GM12864 (cell line): ENCODE measurements at regions not wholly inside any gene's neighbourhood (a gene's known extent, or its start where the extent isn't known, plus 50 kb on each side); places are given as distances from the start of the nearest gene placed in this dataset.
"Not testable (repeated sequence)": the region's sequence is repeated elsewhere in the genome, so short reads cannot be mapped to it uniquely, and the experiment has no call there.

ENCODE experiments used
- DNase-seq: peaks from one replicate; pipeline ENCODE4 v3.0.0-alpha.2; 2011; ENCODE audit warnings: low read depth
- H3K4me3 ChIP-seq: 2 replicates; pipeline ENCODE4 v1.5.1; 2011; ENCODE audit warnings: mild to moderate bottlenecking, low read depth, low read length, control low read depth
- TF ChIP-seq, protein P1 (sequence below): IDR thresholded peaks from 2 replicates; pipeline ENCODE4 v1.5.1; 2011; ENCODE audit warnings: low read depth, mild to moderate bottlenecking, moderate library complexity, low read length, control low read depth, inconsistent platforms; ENCODE audit errors: missing control alignments

DNA sequence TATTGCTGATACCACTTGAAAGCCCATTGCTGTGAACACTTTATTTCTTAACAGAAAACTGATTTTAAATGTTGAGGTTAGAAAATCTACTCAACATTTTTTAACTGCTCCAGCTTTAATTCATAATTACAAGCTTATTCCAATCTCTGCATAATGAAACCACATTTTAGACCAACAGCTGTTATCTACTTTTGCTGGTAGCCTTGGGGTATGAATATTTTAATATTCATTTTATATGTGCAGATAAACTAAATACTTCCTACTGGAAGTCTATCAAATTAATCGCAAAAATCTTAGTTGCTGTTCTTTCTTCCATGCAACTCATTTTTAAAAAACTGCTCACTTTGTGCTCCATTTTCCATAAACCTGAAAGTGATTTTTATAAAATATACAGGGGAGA, 189.3 kb upstream of the SLC35B3 start:
- DNase-seq, result no peak
- TF ChIP-seq, protein P1, sequence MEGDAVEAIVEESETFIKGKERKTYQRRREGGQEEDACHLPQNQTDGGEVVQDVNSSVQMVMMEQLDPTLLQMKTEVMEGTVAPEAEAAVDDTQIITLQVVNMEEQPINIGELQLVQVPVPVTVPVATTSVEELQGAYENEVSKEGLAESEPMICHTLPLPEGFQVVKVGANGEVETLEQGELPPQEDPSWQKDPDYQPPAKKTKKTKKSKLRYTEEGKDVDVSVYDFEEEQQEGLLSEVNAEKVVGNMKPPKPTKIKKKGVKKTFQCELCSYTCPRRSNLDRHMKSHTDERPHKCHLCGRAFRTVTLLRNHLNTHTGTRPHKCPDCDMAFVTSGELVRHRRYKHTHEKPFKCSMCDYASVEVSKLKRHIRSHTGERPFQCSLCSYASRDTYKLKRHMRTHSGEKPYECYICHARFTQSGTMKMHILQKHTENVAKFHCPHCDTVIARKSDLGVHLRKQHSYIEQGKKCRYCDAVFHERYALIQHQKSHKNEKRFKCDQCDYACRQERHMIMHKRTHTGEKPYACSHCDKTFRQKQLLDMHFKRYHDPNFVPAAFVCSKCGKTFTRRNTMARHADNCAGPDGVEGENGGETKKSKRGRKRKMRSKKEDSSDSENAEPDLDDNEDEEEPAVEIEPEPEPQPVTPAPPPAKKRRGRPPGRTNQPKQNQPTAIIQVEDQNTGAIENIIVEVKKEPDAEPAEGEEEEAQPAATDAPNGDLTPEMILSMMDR, result no peak
- no peak overlapping the region for H3K4me3 ChIP-seq

DNA sequence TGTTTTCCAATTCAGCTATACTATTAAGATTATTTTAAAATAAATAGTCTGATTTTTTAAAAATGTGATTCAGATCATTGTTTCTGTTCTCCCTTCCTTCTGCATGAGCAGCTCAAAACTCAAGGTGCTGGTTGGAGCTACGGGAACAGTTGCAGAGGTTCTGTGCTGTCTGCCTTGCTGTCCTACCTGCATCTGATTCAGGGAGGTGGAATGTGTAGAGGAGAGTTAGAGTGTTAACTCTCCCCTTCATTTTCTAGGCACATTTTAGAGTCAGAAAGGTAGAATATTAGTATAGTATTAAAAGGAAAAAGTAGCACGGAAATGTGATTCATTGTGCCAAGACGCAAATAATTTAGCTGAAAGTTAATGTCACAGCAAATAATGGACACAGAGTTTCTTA, 188.1 kb upstream of the SLC35B3 start:
- DNase-seq, result no peak
- TF ChIP-seq, protein P1, result no peak
- no peak overlapping the region for H3K4me3 ChIP-seq

DNA sequence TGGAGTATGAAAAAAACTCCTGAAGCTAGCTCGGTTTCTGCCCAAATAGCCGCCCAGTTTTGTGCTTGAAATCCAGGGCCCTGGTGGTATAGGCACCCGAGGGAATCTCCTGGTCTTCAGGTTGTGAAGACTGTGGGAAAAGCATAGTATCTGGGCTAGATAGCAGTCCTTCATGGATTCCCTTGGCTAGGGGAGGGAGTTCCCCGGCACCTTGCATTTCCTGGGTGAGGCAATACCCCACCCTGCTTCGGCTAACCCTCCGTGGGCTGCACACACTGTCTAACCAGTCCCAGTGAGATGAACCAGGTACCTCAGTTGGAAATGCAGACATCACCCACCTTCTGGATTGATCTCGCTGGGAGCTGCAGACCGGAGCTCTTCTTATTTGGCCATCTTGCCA, 184.5 kb upstream of the SLC35B3 start:
- no peak for DNase-seq
- no peak overlapping the region for H3K4me3 ChIP-seq

DNA sequence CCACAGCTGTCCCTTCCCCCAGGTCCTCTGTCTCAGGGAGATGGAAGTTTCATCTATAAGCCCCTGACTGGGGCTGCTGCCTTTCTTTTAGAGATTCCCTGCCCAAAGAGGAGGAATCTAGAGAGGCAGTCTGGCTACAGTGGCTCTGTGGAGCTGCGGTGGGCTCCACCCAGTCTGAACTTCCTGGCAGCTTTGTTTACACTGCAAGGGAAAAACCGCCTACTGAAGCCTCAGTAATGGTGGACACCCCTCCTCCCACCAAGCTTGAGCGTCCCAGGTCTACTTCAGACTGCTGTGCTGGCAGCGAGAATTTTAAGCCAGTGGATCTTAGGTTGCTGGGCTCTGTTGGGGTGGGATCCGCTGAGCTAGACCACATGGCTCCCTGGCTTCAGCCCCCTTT, 184.1 kb upstream of the SLC35B3 start:
- DNase-seq, H3K4me3 ChIP-seq: not testable (repeated sequence)

More for the DNA sequence above, 184.5 kb upstream of the SLC35B3 start:
- TF ChIP-seq, protein P1, result no peak

DNA sequence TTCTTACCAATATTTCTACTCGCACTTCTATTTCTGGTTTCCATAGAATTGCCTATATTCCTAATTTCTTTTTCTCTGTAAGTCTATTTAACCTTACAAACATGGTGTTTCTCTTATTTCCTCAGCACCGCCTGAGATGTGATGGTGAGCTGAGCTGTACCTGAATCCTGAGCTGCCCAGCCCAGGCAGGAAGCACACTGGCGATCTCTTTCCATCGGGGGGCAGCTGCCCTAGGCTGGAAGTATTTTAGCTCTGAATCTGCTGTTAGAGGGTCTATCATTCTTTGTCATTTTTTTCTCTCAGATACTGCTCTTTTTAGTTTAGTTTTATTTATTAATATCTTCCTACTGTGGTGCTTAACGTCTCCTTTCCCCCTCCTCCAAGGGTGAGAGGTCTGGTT, 173.4 kb upstream of the SLC35B3 start:
- DNase-seq, result no peak
- H3K4me3 ChIP-seq, result no peak overlapping the region
- TF ChIP-seq, protein P1, result no peak

DNA sequence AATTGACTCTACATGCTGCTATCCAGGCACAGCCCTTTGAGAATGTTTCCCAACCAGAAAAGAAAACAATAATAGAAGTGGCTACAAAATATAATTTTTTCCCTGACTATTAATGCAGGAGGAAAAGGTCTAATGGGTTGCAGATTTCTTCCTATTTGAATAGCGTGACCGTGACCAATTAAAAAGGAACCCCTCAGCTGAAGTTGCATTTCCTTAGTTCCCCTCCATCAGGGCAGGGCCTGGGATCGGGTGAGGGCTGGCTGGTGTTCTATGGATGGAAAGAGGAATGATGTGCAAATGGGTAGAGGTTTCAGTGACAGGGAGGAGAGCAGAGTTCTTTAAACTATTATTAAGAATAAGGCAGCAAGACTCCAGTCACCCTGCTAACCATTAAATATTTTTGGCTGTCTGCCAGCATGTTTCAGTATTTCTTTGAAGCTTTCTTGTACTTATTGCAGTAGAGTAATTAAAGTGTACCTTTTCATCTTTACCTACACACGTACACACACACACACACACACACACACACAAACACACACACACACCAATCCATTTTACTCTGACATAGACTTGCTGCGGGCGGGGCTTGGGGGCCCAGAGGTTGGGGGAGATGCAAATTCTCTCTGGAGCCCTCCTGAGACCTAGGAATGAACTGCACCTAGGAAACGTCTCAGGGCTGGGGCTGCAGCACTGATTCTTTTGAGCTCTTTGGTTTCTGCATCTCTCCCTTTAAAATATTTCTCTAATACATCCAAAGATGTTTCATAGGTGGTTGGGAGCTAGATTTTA, 154.8 kb upstream of the SLC35B3 start:
- TF ChIP-seq, protein P1, result no peak
- DNase-seq, result no peak
- no peak overlapping the region for H3K4me3 ChIP-seq

DNA sequence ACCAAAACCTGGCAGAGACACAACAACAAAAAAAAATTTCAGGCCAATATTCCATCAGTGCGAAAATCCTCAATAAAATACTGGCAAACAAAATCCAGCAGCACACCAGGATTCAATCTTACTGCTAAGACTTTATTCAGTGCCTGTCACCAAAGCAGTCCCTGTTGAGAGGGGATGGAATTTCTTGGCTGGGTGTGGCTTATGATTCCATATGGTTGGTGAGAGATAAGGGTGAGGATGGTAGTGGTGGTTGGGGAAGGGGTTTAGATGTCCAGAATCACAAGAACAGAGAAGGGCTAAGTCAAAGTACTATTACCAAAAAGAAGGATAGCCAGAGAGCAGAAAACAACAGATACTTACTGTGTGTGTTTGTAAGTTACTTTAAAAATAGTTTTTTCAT, 152.8 kb upstream of the SLC35B3 start:
- no peak overlapping the region for H3K4me3 ChIP-seq
- TF ChIP-seq, protein P1, result no peak
- no peak for DNase-seq
